ENCODE measurements at regions not wholly inside any gene's neighbourhood (a gene's known extent, or its start where the extent isn't known, plus 50 kb on each side); places are given as distances from the start of the nearest gene placed in this dataset.

- no peak for TF ChIP-seq CTCF (IDR thresholded peaks at IDR 0.05 in 8 of 11, conservative IDR thresholded peaks at IDR 0.05 in 3 of 11)
- no peak for TF ChIP-seq POLR2A (IDR thresholded peaks at IDR 0.05)
- TF ChIP-seq POLR2AphosphoS5 (IDR thresholded peaks at IDR 0.05), result no peak
Observed at GRCh38 chr12:23356927-23357708, 592.4 kb downstream of the SOX5 start.

Measured in spleen (tissue), 7 donors.